IMR-90 (cell line): ENCODE measurements at regions not wholly inside any gene's neighbourhood (a gene's known extent, or its start where the extent isn't known, plus 50 kb on each side); places are given as distances from the start of the nearest gene placed in this dataset.
A peak's percentile ranks its signal among the peaks of the same experiment; 100 is the strongest.

Experiments used
- ATAC-seq: fragments of 200-7000 bp; cut with Tn5 transposase; 2 replicates; pipeline ENCODE4 v1.9.1; 2020; ENCODE audit warnings: low read depth, mild to moderate bottlenecking, moderate library complexity
- BruUV-seq: library from RNA; stranded (reverse); fragments of 400-500 nt; replicated peaks from 2 replicates; lab custom pipeline; 2021; lab: Mats Ljungman, UMichigan
- CTCF ChIA-PET: fragments of 300-600 bp; formaldehyde crosslinking; extraction: SDS; loops from one replicate; lab custom pipeline; 2021; ENCODE audit warnings: antibody characterized with exemption; lab: Yijun Ruan, JAX
- POLR2A ChIA-PET: fragments of 300-600 bp; sonication (Branson Sonifier 250); formaldehyde crosslinking; loops from one replicate; lab custom pipeline; 2022; ENCODE audit warnings: antibody characterized with exemption; ENCODE audit not compliant: unreplicated experiment; lab: Charles Lee
- DNase-seq: peaks from one replicate; pipeline ENCODE4 v3.0.0; 2013
- H2AFZ ChIP-seq: replicated peaks from 2 replicates; pipeline ENCODE3; 2013; ENCODE audit warnings: low read length, mild to moderate bottlenecking; ENCODE audit not compliant: poor library complexity
- H2AK5ac ChIP-seq: 2 replicates; pipeline ENCODE4 v1.6.1; 2013; ENCODE audit warnings: low read depth, low read length, inconsistent platforms
- H2AK9ac ChIP-seq: replicated peaks from 2 replicates; pipeline ENCODE3; 2013; ENCODE audit warnings: mild to moderate bottlenecking, low read depth, low read length, moderate library complexity; ENCODE audit not compliant: poor library complexity
- H2BK120ac ChIP-seq: 2 replicates; pipeline ENCODE4 v1.6.1; 2013; ENCODE audit warnings: low read depth, low read length, inconsistent platforms
- H2BK15ac ChIP-seq: 3 replicates; pipeline ENCODE4 v1.6.1; 2013; ENCODE audit warnings: low read depth, low read length, inconsistent platforms
- H2BK20ac ChIP-seq: 2 replicates; pipeline ENCODE4 v1.6.1; 2013; ENCODE audit warnings: low read depth, mild to moderate bottlenecking, inconsistent platforms, low read length, moderate library complexity
- H2BK5ac ChIP-seq: 2 replicates; pipeline ENCODE4 v1.6.1; 2013; ENCODE audit warnings: mild to moderate bottlenecking, low read depth, low read length, inconsistent platforms; ENCODE audit not compliant: poor library complexity, severe bottlenecking
- H3K14ac ChIP-seq: replicated peaks from 2 replicates; pipeline ENCODE4 v1.6.1; 2013; ENCODE audit warnings: low read depth, low read length, inconsistent platforms
- H3K18ac ChIP-seq: 2 replicates; pipeline ENCODE4 v1.6.1; 2013; ENCODE audit warnings: low read depth, low read length, control low read depth
- H3K23ac ChIP-seq: 2 replicates; pipeline ENCODE4 v1.6.1; 2013; ENCODE audit warnings: low read depth, low read length, inconsistent platforms
- H3K27ac ChIP-seq: 2 replicates; pipeline ENCODE4 v1.5.1; 2013; ENCODE audit warnings: mild to moderate bottlenecking, control low read depth, low read length; ENCODE audit not compliant: insufficient read depth
- H3K27me3 ChIP-seq: 2 replicates; pipeline ENCODE4 v1.6.1; 2013; ENCODE audit warnings: low read length; ENCODE audit not compliant: control insufficient read depth, insufficient read depth
- H3K36me3 ChIP-seq: 2 replicates; pipeline ENCODE4 v1.6.1; 2013; ENCODE audit warnings: low read length, mixed read lengths; ENCODE audit not compliant: control insufficient read depth, insufficient read depth
- H3K4ac ChIP-seq: 2 replicates; pipeline ENCODE4 v1.6.1; 2013; ENCODE audit warnings: low read depth, low read length, inconsistent platforms
- H3K4me1 ChIP-seq: 2 replicates; pipeline ENCODE4 v1.6.1; 2013; ENCODE audit warnings: low read length, mixed read lengths; ENCODE audit not compliant: control insufficient read depth, insufficient read depth
- H3K4me2 ChIP-seq: 2 replicates; pipeline ENCODE4 v1.6.1; 2013; ENCODE audit warnings: low read depth, mild to moderate bottlenecking, control low read depth, low read length, moderate library complexity
- H3K4me3 ChIP-seq: 2 replicates; pipeline ENCODE4 v1.5.1; 2013; ENCODE audit warnings: low read depth, mild to moderate bottlenecking, control low read depth, low read length, moderate library complexity; ENCODE audit not compliant: insufficient read depth
- H3K56ac ChIP-seq: 2 replicates; pipeline ENCODE4 v1.6.1; 2013; ENCODE audit warnings: low read length, inconsistent platforms; ENCODE audit not compliant: insufficient read depth; ENCODE audit errors: extremely low read depth
- H3K79me1 ChIP-seq, 2 experiments: 2 replicates each; pipeline ENCODE4 v1.6.1; 2013; ENCODE audit warnings: low read length in 2 of 2, inconsistent platforms in 1 of 2, low read depth in 1 of 2
- H3K9ac ChIP-seq: 2 replicates; pipeline ENCODE4 v1.6.1; 2013; ENCODE audit warnings: low read depth, low read length, control low read depth
- H3K9me1 ChIP-seq: 2 replicates; pipeline ENCODE4 v1.6.1; 2013; ENCODE audit warnings: low read length, inconsistent platforms; ENCODE audit not compliant: insufficient read depth
- H3K9me3 ChIP-seq: 2 replicates; pipeline ENCODE4 v1.6.1; 2013; ENCODE audit warnings: low read length; ENCODE audit not compliant: control insufficient read depth, insufficient read depth
- H4K20me1 ChIP-seq: 2 replicates; pipeline ENCODE4 v1.6.1; 2013; ENCODE audit warnings: low read length, inconsistent platforms; ENCODE audit not compliant: insufficient read depth
- H4K5ac ChIP-seq: 2 replicates; pipeline ENCODE4 v1.6.1; 2013; ENCODE audit warnings: mild to moderate bottlenecking, low read depth, low read length, control low read depth
- H4K8ac ChIP-seq, 2 experiments: 2 replicates each; pipeline ENCODE4 v1.6.1; 2013; ENCODE audit warnings: low read depth in 2 of 2, low read length in 2 of 2, control low read depth in 1 of 2, inconsistent platforms in 1 of 2
- H4K91ac ChIP-seq: 2 replicates; pipeline ENCODE4 v1.6.1; 2013; ENCODE audit warnings: low read depth, low read length, inconsistent platforms; ENCODE audit not compliant: insufficient read depth
- NFE2L2 ChIP-seq: fragments of 150-350 bp; IDR thresholded peaks from 2 replicates; pipeline ENCODE4 v1.6.1; 2016; ENCODE audit warnings: low read depth, mild to moderate bottlenecking, low read length
- POLR2A ChIP-seq: IDR thresholded peaks from 2 replicates; pipeline ENCODE4 v1.6.1; 2012; ENCODE audit warnings: mild to moderate bottlenecking, low read depth, low read length
- RAD21 ChIP-seq: IDR thresholded peaks from 2 replicates; pipeline ENCODE4 v1.6.1; 2012; ENCODE audit warnings: low read length, improper control_type of control experiment
- WGBS, 2 experiments: methylation state at CpG; one replicate each; pipeline versions ENCODE4 v1.1.5 to v1.1.7; 2013; ENCODE audit warnings: missing lambda C conversion rate in 2 of 2; ENCODE audit not compliant: insufficient read length in 1 of 2; ENCODE audit errors: extremely low coverage in 2 of 2; 5-methylcytosine and 5-hydroxymethylcytosine counted together
- dilution Hi-C: fragments of 300-500 bp; cut with HindIII; formaldehyde crosslinking; loops from one replicate; pipeline ENCODE4 v1.14.3; 2018; ENCODE audit warnings: low sequenced_read_pairs; ENCODE audit not compliant: unreplicated experiment
- in situ Hi-C: fragments of 300-500 bp; cut with MboI; formaldehyde crosslinking; loops from 3 replicates; pipeline ENCODE4 v1.14.3; 2019; ENCODE audit warnings: low sequenced_read_pairs, inconsistent platforms, mixed read lengths
- intact Hi-C: fragments of 100-400 bp; cut with micrococcal nuclease; formaldehyde crosslinking; loops from 2 replicates; pipeline ENCODE4 v1.10.0; 2022

DNA sequence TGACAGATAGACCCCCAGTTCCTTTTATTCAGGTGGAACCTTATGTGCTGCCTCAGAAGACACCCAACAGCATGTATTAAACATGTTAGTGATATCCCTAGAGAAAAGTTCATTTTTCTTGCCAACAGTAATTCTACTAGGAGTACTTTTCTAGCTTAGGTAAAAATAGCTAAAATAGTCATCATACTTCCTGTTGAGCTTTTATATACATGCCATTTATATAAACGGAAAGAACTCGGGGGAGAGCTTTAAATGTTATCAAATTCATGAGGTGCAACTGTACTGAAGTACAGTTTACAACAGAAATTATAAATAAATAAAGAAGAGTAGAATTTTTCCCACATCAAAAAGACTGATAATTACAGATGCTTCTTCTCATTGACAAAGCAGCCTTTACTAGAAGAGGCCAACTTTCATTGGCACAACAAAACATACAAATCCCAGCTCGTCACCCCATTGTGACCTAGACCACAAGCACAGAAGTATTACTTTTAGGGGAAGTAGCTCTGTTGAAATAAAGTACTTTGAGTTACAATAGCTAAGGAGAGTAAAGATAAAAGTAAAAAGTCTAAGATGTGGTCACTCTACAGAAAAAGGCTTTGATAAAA lies 59.1 kb upstream of the POU2AF2 start:
- Histone ChIP-seq H3K9ac (no peak overlapping the region), H3K56ac (no peak overlapping the region), H3K18ac (peak overlapping the region; percentile 37; the same call in 1 of the 2 replicates), H3K9me1 (0 out of 2 replicates have a peak, but pooled peaks cover 5% of the 10 kb centered on the region), H2BK5ac (peak overlapping the region; percentile 95), H3K36me3 (no peaks in the 10 kb centered on the region), H3K14ac (no peak overlapping the region), H2AK5ac (no peak overlapping the region), H4K8ac (peak overlapping the region in 1 of 2 experiments; percentile 77; a peak in 1 of 4 replicates), H2BK15ac (peak overlapping the region; percentile 73; the same call in 1 of the 3 replicates), H3K4me1 (peaks cover 10% of the 10 kb centered on the region), H3K27me3 (no peaks in the 10 kb centered on the region), H2BK20ac (peak overlapping the region; percentile 61; the same call in 1 of the 2 replicates), H4K5ac (no peak overlapping the region; the same call in 1 of the 2 replicates), H2AFZ (no peak overlapping the region), H3K27ac (peak overlapping the region; percentile 16; the same call in 1 of the 2 replicates), H2AK9ac (no peak overlapping the region), H3K4me3 (no peak overlapping the region), H3K23ac (no peak overlapping the region), H3K4me2 (peak overlapping the region; percentile 10; the same call in 1 of the 2 replicates), H4K20me1 (no peaks in the 10 kb centered on the region), H3K9me3 (no peaks in the 10 kb centered on the region), H2BK120ac (peak overlapping the region; percentile 71; the same call in 1 of the 2 replicates), H3K79me1 (no peaks in the 10 kb centered on the region), H4K91ac (no peak overlapping the region), H3K4ac (no peak overlapping the region; the same call in 1 of the 2 replicates)
- dilution Hi-C loops (no loop called here), in situ Hi-C loops (no loop called here), intact Hi-C loops (no loop called here)
- POLR2A ChIA-PET: interaction anchor here (0.6 kb wide), 1 partner anchor 17 kb away, joined by 4 read pairs; no protein-coding TSS in a partner anchor
- ATAC-seq (peak; percentile 58), DNase-seq (peak; percentile 52)
- CTCF ChIA-PET: interaction anchor here (0.6 to 0.7 kb wide), 2 partner anchors 13 to 44 kb away, joined by 3 read pairs; no protein-coding TSS in a partner anchor
- no TSS peak for BruUV-seq
- no CpG with 5 or more reads among the region's 3 CpGs for WGBS, 2 experiments
- TF ChIP-seq NFE2L2 (no peak), POLR2A (no peak), RAD21 (no peak)
